ENCODE measurements at regions not wholly inside any gene's neighbourhood (a gene's known extent, or its start where the extent isn't known, plus 50 kb on each side); places are given as distances from the start of the nearest gene placed in this dataset.

- Mint-ChIP-seq H3K27ac (ENCODE audit: unreplicated experiment) (no peak overlapping the region), H3K4me1 (ENCODE audit: low read depth, unreplicated experiment) (peaks cover 14% of the 10 kb centered on the region), H3K4me3 (ENCODE audit: unreplicated experiment) (no peak overlapping the region), H3K36me3 (ENCODE audit: insufficient read depth, unreplicated experiment) (no peaks in the 10 kb centered on the region), H3K9me3 (ENCODE audit: unreplicated experiment) (no peaks in the 10 kb centered on the region), H3K27me3 (ENCODE audit: insufficient read depth, unreplicated experiment) (no peaks in the 10 kb centered on the region)
- H3K9me3 ChIP-seq, result no peaks in the 10 kb centered on the region
- H3K4me3 ChIP-seq (ENCODE audit: low read depth, low read length), result no peak overlapping the region
- CTCF ChIA-PET, result no interaction called here
- no peak for DNase-seq
- BruUV-seq (replicated peaks), result no TSS peak
- no peaks in the 10 kb centered on the region for H3K36me3 ChIP-seq (ENCODE audit: control insufficient read depth, insufficient read depth, low read length)
- no peaks in the 10 kb centered on the region for H3K4me1 ChIP-seq
- POLR2A ChIA-PET, result no interaction called here
- TF ChIP-seq CTCF (IDR thresholded peaks at IDR 0.05; ENCODE audit: insufficient read depth in 1 of 2, low read depth in 1 of 2, low read length in 1 of 2, severe bottlenecking in 1 of 2, unreplicated experiment in 1 of 2), result no peak
- intact Hi-C loops (cut with micrococcal nuclease; ENCODE audit: unreplicated experiment), result no loop called here
- H3K27me3 ChIP-seq (replicated peaks; ENCODE audit: control insufficient read depth, insufficient read depth, low read length), result no peaks in the 10 kb centered on the region
Observed at GRCh38 chr6:143569040-143569439, 57.5 kb upstream of the FUCA2 start.

- ChIA-PET CTCF (no interaction called here), POLR2A (no interaction called here)
- peaks cover 6% of the 10 kb centered on the region for H3K4me1 Mint-ChIP-seq (ENCODE audit: low read depth, unreplicated experiment)
- no peaks in the 10 kb centered on the region for H3K27me3 Mint-ChIP-seq (ENCODE audit: insufficient read depth, unreplicated experiment)
- no peak for DNase-seq
- no TSS peak for BruUV-seq (replicated peaks)
- intact Hi-C loops (cut with micrococcal nuclease; ENCODE audit: unreplicated experiment), result no loop called here
- no peak for TF ChIP-seq CTCF (IDR thresholded peaks at IDR 0.05; ENCODE audit: insufficient read depth in 1 of 2, low read depth in 1 of 2, low read length in 1 of 2, severe bottlenecking in 1 of 2, unreplicated experiment in 1 of 2)
- no peaks in the 10 kb centered on the region for H3K9me3 ChIP-seq
- no peaks in the 10 kb centered on the region for H3K36me3 Mint-ChIP-seq (ENCODE audit: insufficient read depth, unreplicated experiment)
- H3K27me3 ChIP-seq (replicated peaks; ENCODE audit: control insufficient read depth, insufficient read depth, low read length), result no peaks in the 10 kb centered on the region
- H3K9me3 Mint-ChIP-seq (ENCODE audit: unreplicated experiment), result no peaks in the 10 kb centered on the region
- no peak overlapping the region for H3K4me3 ChIP-seq (ENCODE audit: low read depth, low read length)
- H3K27ac Mint-ChIP-seq (ENCODE audit: unreplicated experiment), result no peak overlapping the region
- no peaks in the 10 kb centered on the region for H3K36me3 ChIP-seq (ENCODE audit: control insufficient read depth, insufficient read depth, low read length)
- no peak overlapping the region for H3K4me3 Mint-ChIP-seq (ENCODE audit: unreplicated experiment)
- no peaks in the 10 kb centered on the region for H3K4me1 ChIP-seq
Observed at GRCh38 chr6:143564484-143565017, 53.0 kb upstream of the FUCA2 start.

GRCh38 chr6:143562143-143562542 lies 50.6 kb upstream of the FUCA2 start:
- DNase-seq, result no peak
- ChIA-PET POLR2A (no interaction called here), CTCF (no interaction called here)
- Histone ChIP-seq H3K36me3 (ENCODE audit: control insufficient read depth, insufficient read depth, low read length) (no peaks in the 10 kb centered on the region), H3K27me3 (replicated peaks; ENCODE audit: control insufficient read depth, insufficient read depth, low read length) (no peaks in the 10 kb centered on the region), H3K9me3 (no peaks in the 10 kb centered on the region), H3K4me1 (no peaks in the 10 kb centered on the region), H3K4me3 (ENCODE audit: low read depth, low read length) (no peak overlapping the region)
- Mint-ChIP-seq H3K4me3 (ENCODE audit: unreplicated experiment) (no peak overlapping the region), H3K36me3 (ENCODE audit: insufficient read depth, unreplicated experiment) (peaks cover 6% of the 10 kb centered on the region), H3K27ac (ENCODE audit: unreplicated experiment) (no peak overlapping the region), H3K27me3 (ENCODE audit: insufficient read depth, unreplicated experiment) (no peaks in the 10 kb centered on the region), H3K9me3 (ENCODE audit: unreplicated experiment) (no peaks in the 10 kb centered on the region), H3K4me1 (ENCODE audit: low read depth, unreplicated experiment) (no peaks in the 10 kb centered on the region)
- BruUV-seq (replicated peaks), result no TSS peak
- no peak for TF ChIP-seq CTCF (IDR thresholded peaks at IDR 0.05; ENCODE audit: insufficient read depth in 1 of 2, low read depth in 1 of 2, low read length in 1 of 2, severe bottlenecking in 1 of 2, unreplicated experiment in 1 of 2)
- intact Hi-C loops (cut with micrococcal nuclease; ENCODE audit: unreplicated experiment), result no loop called here

All from Caco-2 (cell line).